ENCODE measurements at regions not wholly inside any gene's neighbourhood (a gene's known extent, or its start where the extent isn't known, plus 50 kb on each side); places are given as distances from the start of the nearest gene placed in this dataset.

- H3K27ac Mint-ChIP-seq: no peak overlapping the region
- Histone ChIP-seq H3K36me3 (ENCODE audit: insufficient read depth) (no peaks in the 10 kb centered on the region), H3K4me2 (no peak overlapping the region), H3K4me1 (ENCODE audit: insufficient read depth) (peaks cover 5% of the 10 kb centered on the region; the same call in 1 of the 2 replicates), H2AFZ (no peak overlapping the region), H3K4me3 (no peak overlapping the region), H3K27me3 (ENCODE audit: insufficient read depth) (no peaks in the 10 kb centered on the region), H4K20me1 (replicated peaks; ENCODE audit: insufficient read depth) (no peaks in the 10 kb centered on the region), H3K9me2 (ENCODE audit: insufficient read depth) (no peaks in the 10 kb centered on the region), H3F3A (replicated peaks; ENCODE audit: low read depth) (no peaks in the 10 kb centered on the region), H3K27ac (ENCODE audit: low read depth) (no peak overlapping the region), H3K79me2 (replicated peaks; ENCODE audit: insufficient read depth) (no peaks in the 10 kb centered on the region)
- peaks cover 2% of the 10 kb centered on the region for H3K27me3 Mint-ChIP-seq (ENCODE audit: insufficient read depth, low read depth, poor library complexity)
- no peaks in the 10 kb centered on the region for H3K9me3 Mint-ChIP-seq
- no peaks in the 10 kb centered on the region for H3K36me3 Mint-ChIP-seq (ENCODE audit: low read depth)
- ATAC-seq (peak; percentile 97), DNase-seq (ENCODE audit: low spot score) (peak; percentile 66)
- peaks cover 22% of the 10 kb centered on the region for H3K4me1 Mint-ChIP-seq
- no peak overlapping the region for H3K4me3 Mint-ChIP-seq
- TF ChIP-seq POLR2AphosphoS5 (IDR thresholded peaks at IDR 0.05; ENCODE audit: low read depth) (no peak), ETS1 (IDR thresholded peaks at IDR 0.05) (no peak), ZNF331 (CRISPR knock-in tag; IDR thresholded peaks at IDR 0.05; ENCODE audit: low read depth) (no peak), JUNB (IDR thresholded peaks at IDR 0.05; ENCODE audit: unreplicated experiment) (no peak), NANOG (IDR thresholded peaks at IDR 0.05; ENCODE audit: borderline replicate concordance) (no peak), ZNF462 (CRISPR knock-in tag; IDR thresholded peaks at IDR 0.05) (no peak), EZH2phosphoT487 (IDR thresholded peaks at IDR 0.05; ENCODE audit: unreplicated experiment) (no peak), STAT1 (IDR thresholded peaks at IDR 0.05; ENCODE audit: unreplicated experiment) (no peak), REST (IDR thresholded peaks at IDR 0.05; ENCODE audit: unreplicated experiment) (no peak), ZNF114 (CRISPR knock-in tag; IDR thresholded peaks at IDR 0.05) (no peak), CTCF (conservative IDR thresholded peaks at IDR 0.05; ENCODE audit: low read depth in 2 of 2) (no peak)
These were observed 86.2 kb upstream of the FRY start for GRCh38 chr13:31945202-31945961.

Data from GM23338 (cell line).